GM19468 (cell line): ENCODE measurements at regions not wholly inside any gene's neighbourhood (a gene's known extent, or its start where the extent isn't known, plus 50 kb on each side); places are given as distances from the start of the nearest gene placed in this dataset.

Experiments
- ATAC-seq: cut with Tn5 transposase; IDR thresholded peaks from one replicate; pipeline ENCODE4 v1.9.1; 2021; ENCODE audit warnings: mild to moderate bottlenecking, moderate library complexity, moderate number of reproducible peaks; ENCODE audit not compliant: unreplicated experiment; ENCODE audit errors: extremely low read depth

DNA sequence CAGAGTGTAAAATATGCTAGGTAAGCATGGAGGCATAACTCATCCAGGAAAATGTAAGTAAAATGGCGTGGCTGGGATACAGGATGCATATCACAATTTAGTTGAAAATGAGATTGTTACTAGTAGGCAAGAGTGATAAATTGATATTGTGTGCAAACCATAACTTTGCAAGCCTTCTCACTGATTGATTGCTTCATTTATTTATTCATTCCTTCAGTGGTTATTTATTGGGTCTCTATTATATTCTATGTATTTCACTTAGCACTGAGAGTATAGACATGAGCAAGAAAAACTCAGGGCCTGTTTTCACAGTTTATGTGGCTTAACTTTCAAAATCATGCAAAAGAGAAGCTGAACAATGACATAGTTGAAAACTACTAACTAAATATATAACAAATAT, 241.0 kb upstream of the EYS start:
- no peak for ATAC-seq

DNA sequence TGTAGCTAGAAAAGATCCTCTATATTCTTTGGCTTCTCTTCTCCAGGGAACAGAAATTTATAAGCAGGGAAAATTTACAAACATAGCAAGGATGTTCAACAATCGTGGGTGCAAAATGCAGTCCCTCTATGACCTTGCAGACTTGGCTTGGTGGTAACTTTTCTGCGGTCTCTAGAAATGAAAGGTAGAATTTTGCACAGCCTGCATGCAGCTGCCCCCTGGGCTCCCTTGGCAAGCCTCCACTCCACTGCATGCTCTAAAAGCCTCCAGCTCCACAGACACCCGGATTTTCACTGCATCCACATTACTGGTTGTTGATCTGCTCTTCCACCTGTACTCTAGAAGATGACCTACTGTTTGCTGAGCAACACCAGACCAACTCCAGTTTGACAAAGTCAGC, 236.5 kb upstream of the EYS start:
- ATAC-seq, result no peak

DNA sequence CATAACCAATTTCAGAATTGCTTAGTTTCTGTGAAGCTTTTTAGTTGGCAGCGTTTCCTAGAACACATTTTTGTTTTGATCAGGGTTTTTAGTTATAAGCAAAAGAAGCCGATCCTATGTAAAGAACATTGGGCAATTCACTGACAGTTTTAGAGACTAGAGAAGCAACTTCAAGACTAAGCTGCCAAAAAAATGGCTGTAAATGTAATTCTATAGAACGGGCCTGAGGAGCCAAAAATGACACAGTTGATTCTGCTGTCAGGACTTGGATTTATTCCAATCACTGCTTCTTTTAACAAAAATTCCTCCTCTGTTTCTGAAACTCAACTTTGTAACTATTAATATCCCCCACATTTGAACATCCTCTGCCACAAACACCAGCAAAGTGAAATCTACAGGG, 236.0 kb upstream of the EYS start:
- no peak for ATAC-seq

DNA sequence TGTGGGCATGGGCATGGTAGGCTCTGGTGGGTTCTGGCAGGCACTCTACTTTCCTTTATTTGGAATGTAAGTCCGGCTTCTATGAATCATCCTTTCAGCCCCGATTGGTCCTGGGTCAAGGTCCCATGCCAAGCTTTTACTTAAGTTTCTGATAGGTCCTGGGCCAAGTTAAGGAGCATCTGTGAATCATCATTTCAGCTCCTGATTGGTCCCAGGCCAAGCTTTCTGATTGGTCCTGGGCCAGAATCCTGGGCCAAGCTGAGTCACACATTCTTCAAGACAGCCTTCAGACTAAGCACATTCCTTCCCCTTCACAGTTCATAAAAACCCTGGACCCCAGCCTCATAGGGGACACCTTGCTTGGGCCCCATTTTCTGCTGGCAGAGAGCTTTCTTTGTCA, 231.0 kb upstream of the EYS start:
- no peak for ATAC-seq

DNA sequence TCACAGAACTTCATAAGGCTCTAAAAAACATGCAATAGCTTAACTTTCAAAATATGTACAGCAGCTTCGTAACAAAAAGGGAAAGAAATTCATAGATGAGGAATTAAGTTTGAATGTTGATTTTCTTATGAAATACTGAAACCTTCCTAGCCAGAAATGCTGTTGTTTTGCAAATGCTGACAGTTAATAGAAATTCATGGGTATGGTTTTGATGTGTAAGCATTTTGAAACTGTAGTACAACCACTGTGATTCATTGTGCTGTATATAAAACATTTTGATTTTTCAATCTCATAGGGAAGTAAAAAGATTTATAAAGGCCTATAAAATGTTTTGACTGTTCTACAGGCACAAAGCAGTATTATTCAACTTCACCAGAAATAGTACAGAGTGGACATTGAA, 228.4 kb upstream of the EYS start:
- no peak for ATAC-seq

DNA sequence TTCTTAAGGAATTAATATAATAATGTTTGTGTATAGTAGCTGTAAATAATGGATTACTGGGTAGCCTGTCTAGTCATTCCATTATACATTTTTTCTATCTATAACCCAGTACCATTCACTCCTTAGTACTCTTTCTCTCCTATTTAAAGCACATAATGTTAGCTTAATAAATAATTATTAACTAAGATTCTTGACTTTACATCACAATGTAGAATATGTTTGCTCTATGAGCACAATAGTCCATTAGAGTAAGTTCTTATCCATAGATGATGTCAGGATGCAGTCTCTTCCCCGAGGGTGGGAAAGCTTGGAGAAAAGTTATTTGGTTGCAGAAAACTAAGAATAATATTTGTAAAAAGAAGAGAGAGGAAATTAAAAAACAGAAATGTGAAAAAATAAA, 226.4 kb upstream of the EYS start:
- no peak for ATAC-seq

DNA sequence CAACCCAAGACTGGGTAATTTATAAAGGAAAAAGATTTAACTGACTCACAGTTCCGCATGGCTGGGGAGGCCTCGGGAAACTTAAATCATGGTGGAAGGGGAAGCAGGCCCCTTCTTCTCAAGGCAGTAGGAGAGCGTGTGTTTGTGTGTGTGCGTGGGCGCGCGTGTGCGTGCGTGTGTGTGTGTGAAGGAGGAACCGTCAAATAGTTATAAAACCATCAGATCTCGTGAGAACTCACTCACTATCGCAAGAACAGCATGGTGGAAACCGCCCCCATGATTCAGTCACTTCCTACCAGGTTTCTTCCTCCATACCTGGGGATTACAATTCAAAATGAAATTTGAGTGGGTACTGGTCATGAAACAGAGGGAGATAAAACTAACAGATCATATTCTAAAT, 220.1 kb upstream of the EYS start:
- ATAC-seq, result no peak

DNA sequence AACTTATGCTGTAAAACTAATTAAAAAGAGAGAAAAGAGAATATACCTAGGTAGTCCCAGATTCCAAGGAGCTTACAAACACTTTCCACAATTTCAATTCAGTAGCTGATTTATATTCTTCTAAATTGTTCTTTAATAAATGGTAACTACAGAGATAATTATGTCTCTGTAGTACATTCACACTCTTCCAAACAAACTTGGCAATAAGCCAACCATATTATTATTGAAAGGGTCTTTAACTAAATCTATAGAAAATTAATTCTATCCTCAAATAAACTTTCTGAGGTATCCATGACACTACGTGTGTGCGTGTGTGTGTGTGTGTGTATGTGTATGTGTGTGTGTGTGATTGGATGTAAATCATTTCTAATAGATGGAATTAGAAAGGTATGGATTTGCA, 217.4 kb upstream of the EYS start:
- ATAC-seq, result no peak

DNA sequence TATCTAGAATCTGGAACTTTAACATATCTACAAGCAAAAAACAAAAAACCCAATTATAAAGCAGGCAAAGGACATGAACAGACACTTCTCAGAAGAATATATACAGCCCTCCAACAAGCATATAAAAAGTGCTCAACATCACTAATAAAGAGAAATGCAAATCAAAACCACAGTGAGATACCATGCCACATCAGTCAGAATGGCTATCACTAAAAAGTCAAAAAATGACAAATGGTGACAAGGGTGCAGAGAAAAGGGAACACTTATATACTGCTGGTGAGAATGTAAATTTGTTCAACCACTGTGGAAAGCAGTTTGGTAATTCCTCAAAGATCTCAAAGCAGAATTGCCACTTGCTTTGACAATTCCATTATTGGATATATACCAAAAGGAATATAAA, 215.0 kb upstream of the EYS start:
- no peak for ATAC-seq

DNA sequence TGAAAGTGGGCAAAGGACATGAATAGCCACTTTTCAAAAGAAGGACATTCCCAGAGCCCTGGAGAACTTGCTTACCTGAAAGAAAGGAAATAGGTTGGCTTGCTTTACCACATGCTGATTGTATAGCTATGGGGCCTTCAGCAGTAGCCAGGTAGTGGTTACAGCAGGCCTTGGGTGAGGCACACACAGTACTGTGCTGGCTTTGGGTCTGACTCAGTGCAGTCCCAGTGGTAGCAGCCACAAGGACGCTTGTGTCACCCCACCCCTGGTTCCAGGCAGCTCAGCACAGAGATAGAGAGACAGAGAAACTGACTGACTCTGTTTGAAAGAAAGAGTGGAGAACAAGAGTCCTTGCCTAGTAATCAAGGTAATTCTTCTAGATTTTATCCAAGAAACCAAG, 201.0 kb upstream of the EYS start:
- no peak for ATAC-seq

DNA sequence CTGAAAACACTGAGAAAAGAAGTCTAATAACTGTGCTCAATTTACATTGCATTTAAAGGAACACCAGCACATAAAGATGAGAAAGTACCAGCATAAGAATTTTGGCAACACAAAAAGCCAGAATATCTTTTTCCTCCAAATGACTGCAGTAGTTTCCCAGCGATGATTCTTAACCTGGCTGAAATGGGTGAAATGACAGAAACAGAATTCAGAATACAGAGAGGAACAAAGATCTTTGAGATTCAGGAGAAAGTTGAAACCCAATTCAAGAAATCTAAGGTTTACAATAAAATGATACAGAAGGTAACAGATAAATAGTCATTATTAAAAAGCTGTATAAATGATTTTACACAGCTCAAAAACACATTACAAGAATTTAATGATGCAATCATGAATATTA, 197.0 kb upstream of the EYS start:
- no peak for ATAC-seq

DNA sequence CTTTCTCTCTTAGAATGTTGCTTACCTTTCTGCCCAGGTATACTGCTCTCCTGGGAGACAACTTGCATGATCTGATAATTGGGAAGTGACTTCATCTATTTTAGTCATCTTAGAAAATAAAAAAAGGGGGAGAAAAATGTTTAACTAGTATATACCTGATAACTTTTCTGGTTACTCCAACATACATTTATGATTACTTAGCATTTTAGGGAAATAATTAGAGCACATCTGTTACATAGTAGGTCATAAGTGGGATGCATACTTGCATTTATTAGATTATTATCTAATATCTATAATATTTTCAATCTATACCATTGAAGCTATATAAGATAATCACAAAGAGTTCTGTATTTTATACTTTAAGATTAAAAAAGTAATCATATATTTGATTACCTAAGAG, 193.9 kb upstream of the EYS start:
- ATAC-seq, result no peak

DNA sequence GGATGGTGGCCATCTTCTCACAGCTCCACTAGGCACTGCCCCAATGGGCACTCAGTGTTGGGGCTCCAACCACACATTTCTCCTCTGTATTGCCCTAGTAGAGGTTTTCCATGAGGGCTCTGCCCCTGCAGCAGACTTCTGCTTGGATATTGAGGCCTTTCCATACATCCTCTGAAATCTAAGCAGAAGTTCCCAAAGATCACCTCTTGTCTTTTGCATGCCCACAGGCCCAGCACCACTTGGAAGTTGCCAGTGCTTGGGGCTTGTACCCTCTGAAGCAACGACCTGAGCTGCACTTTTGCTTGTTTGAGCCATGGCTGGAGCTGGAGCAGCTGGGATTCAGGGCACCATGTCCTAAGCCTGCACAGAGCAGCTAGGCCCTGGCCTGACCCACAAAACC, 189.1 kb upstream of the EYS start:
- no peak for ATAC-seq

DNA sequence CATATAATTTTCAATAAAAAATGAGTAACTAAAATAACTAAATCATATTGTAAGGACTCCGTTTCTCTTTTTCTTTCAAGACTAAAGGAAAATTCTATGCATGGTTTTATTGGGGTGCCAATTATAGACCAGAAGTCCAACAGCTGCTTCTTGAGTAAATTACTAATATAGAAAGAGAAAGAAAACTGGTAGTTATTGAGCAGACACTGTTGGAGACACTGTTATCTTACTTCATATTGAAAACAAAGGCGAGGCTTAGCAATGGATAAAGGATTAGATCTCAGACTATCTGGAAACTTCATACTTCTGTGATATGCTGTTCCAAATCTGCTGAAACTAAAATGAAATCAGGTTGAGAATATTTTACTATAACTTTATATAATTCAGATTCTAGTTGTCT, 169.6 kb upstream of the EYS start:
- no peak for ATAC-seq

DNA sequence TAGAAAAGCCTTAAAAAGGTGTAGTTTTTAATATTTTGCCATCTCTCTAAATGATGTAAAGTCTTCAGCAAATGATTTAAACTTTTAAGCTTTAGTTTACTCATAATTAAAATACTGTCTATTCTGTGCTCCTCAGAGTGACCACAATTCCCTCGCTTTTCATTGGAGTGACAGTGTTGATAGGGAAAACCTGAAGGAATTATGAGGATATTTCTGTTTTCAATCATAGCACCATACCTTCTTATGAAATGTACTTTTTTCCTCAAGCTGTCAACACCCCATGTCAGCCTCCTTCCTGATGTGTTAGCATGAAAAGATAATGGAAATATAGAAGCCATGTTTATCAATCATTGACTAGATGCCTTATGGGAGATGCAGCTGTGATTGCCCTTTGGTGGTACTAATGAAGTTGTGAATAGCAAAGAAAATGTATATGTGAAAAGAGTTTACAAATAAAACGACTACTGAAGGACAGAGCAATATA, 145.4 kb upstream of the EYS start:
- no peak for ATAC-seq

DNA sequence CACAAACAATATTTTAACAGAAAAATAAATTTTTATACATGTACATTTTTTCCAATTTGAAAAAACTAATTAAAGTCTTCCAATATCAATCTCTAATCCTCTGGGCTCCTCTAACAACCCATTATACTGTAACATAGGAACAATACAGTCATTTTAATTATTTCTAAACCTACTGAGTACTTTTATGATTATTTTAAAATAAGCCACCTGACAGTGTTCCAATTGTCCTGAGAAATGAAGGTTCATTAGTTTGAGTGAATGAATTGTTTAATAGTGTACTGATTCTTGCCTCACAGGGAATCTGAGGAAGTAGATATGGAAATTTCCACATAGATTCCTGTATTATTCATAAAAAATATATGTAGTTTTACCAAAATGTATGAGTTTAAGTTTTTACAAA, 123.1 kb upstream of the EYS start:
- no peak for ATAC-seq

DNA sequence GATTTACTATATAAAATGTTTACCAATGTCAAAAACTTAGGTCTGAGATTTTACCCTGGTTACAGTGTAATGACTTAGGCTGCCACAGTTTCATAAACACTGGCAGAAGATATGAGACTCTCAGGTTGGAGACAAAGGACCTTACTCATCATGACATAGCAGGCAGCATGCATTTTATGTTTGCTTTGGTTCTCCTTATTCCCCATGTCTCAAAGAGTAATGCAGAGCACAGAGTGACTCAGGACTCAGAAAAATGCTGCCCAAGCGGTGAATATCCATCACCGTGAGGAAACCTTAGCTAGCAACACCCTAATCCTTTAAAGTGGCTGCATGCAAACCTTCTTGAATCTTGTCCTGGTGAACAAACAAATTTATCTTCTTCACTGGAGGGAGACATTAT, 112.1 kb upstream of the EYS start:
- ATAC-seq, result no peak

DNA sequence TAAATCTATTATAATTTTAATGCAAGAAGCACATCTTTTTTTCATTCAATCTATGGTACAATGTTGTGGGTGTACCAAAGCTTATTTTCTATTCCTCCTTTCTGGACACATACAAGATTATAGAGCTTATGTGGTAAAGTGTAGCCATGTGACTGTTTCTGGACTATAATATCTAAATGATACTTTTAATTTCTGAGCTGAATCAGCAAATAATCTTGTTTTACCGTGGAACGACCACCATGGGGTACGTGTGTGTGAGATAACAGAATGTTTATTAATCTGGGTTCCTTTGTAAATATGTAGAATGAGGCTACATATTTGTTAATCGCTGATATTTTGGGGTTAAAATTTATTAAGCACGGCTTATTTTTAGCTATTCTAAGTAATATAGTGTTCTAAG, 111.5 kb upstream of the EYS start:
- no peak for ATAC-seq

DNA sequence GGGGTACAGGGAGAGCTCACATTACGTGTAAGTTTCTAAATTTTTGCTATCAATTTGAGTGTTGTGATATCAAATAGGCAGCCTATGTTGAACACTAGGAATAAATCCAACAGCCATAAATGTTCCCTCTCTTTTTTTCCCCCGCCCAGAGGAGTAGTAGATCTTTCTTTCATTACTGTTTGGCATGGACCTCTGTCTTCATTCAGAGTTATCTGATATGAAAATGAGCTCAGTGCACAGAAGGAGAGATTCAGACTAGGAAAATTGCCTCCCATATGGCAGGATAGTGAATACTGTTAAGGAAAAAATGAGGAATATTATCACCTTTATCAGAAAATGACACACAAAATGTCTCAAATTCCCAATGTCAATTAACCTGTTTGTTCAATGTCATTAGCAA, 110.0 kb upstream of the EYS start:
- no peak for ATAC-seq

DNA sequence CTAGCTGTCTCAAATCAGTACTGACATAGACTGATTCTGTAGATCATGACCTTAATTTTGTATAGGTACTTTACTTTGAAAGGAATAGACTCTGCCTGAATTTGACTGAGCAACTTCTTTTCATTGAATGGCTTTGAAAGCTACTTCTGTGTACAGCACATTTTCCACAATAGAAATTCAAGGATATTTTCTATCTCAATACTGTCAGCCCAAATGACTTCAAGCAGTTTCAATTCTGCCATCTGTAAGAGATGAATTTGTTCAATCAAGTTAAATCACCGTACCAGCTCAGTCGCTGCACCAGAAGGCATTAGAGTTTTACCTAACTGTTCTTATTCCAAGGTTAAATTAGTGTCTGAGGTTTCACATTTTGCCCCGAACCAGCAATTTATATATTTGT, 107.0 kb upstream of the EYS start:
- ATAC-seq, result no peak

DNA sequence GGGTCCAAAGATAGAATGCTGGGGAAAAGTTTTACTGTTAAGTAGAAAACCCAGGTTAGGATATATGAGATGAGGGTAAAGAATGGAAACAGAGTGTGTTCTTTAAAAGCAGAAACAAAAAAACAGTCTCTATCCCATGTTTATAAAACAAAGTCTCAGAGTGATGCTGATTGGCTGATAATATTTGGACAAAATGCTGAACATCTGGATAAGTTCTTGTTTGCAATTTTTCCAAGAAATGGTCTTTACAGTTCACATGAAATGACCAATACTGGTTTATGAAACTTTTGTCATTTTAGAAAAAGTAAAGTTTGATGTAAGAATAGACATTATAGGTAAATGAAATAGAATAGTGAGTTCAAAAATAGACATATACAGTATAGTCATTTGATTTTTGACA, 96.2 kb upstream of the EYS start:
- ATAC-seq, result no peak

DNA sequence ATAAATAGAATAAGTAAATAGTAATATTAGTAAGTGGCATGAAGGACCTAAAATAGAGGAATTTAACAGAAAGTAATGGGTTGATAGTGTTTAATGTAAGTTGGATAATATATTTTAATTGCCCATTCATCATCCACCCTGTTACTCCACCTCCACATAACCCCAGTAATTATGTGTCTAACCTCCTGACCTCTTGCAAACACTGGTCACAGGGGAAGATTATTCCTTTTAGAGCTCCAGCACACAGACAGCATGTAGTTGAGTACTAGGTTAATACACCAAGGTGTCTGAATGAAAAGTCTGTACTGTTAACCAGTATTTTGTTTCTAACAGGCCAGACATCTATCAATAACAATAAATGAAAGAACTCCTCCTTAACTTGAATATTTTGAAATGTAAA, 92.4 kb upstream of the EYS start:
- no peak for ATAC-seq

DNA sequence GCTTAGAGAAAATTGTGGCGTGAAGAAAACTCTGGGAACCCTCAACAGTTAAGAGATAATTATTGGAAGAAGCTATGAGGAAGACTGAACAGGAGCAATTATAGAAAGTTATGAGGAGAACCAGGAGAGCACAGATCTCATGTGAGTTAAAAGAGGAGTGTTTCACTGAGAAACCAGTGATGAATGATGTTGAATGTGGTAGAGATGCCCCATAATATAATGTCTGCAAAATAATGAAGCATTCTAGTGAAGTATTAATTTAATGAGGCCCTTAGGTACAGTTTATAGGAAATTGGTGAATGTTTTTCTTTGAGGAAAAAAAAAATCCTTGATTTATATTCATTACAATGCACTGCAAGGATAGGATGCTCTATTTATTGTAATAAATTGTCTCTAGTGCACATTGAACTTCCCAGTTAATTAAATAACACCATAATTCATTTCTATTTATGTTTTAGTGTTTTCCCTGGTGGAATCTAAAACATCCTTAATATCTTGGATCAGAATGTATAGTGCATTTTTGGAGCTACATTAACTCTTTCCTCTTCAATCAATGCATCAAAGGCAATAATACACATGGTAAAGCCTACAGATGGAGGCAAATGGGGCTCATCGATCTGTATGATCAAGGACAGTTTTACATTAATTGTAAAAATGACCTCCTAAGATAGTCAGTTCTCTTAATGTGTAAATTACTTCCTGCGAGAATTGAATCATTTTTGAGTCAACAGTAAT, 91.4 kb upstream of the EYS start:
- no peak for ATAC-seq
